ENCODE measurements at regions not wholly inside any gene's neighbourhood (a gene's known extent, or its start where the extent isn't known, plus 50 kb on each side); places are given as distances from the start of the nearest gene placed in this dataset.

DNA sequence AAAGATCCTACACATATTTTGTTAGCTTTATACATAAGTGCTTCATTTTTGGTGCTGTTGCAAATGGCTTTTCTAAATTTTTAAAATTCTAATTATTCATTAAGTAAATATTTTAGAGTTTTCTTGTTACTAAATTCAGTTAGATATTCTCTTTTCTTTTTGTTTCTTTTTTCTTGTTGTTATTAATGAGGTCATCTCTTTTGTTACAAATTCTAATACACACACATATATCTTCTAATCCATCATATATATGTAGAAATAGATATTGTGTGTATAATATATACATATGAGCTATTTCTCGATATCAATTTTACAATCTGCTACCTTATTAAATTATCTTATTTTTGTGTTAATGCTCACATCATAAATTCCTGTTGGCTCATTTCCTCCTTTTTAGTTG lies 255.9 kb downstream of the GALR1 start:
- TF ChIP-seq, protein P1, sequence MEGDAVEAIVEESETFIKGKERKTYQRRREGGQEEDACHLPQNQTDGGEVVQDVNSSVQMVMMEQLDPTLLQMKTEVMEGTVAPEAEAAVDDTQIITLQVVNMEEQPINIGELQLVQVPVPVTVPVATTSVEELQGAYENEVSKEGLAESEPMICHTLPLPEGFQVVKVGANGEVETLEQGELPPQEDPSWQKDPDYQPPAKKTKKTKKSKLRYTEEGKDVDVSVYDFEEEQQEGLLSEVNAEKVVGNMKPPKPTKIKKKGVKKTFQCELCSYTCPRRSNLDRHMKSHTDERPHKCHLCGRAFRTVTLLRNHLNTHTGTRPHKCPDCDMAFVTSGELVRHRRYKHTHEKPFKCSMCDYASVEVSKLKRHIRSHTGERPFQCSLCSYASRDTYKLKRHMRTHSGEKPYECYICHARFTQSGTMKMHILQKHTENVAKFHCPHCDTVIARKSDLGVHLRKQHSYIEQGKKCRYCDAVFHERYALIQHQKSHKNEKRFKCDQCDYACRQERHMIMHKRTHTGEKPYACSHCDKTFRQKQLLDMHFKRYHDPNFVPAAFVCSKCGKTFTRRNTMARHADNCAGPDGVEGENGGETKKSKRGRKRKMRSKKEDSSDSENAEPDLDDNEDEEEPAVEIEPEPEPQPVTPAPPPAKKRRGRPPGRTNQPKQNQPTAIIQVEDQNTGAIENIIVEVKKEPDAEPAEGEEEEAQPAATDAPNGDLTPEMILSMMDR (IDR thresholded peaks at IDR 0.05): no peak
- Histone ChIP-seq H3K4me3 (no peak overlapping the region), H3K27ac (no peak overlapping the region)
- DNase-seq (ENCODE audit: low spot score): no peak

DNA sequence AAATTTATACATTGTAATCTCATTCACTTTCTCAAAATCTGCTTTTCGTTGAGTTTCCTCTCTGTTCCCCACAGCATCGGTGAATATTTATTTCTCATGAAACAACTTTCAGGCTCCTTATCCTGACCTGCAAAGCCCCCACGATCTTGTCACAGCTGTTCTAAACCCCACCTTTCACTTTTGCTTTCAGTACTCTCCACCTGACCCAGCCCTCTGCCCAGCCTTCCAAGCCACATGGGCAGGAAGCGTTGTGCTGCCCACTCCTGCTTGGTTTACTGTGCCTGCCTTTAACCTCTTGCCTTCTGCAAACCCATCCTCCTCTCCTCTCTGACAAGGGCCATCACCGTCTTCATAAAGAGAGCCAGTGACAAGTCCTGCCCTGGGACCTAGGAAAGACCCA lies 262.5 kb downstream of the GALR1 start:
- Histone ChIP-seq H3K4me3 (no peak overlapping the region), H3K27ac (no peak overlapping the region)
- TF ChIP-seq, protein P1 (IDR thresholded peaks at IDR 0.05): no peak
- no peak for DNase-seq (ENCODE audit: low spot score)

DNA sequence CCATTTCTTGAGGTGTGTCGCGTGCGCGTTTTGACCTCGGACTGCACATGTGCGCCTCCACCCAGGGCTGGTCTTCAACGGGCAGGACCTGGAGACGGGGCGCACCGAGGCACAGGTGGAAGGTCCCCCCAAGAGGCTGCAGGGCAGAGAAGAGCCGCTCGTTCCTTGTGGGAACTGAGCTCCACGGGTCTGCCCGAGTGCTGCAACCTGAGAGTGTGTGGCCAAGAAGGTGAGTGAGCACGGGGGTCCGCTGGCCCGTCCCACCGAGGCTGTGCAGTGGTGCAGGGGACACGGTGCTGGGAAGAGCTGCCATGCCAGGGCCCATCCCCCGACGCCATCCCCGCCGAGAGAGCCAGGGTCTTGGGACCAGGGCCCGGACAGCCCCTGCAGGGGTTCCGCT lies 268.3 kb downstream of the GALR1 start:
- Histone ChIP-seq H3K4me3 (no peak overlapping the region), H3K27ac (no peak overlapping the region)
- DNase-seq (ENCODE audit: low spot score): no peak
- TF ChIP-seq, protein P1 (IDR thresholded peaks at IDR 0.05): no peak

DNA sequence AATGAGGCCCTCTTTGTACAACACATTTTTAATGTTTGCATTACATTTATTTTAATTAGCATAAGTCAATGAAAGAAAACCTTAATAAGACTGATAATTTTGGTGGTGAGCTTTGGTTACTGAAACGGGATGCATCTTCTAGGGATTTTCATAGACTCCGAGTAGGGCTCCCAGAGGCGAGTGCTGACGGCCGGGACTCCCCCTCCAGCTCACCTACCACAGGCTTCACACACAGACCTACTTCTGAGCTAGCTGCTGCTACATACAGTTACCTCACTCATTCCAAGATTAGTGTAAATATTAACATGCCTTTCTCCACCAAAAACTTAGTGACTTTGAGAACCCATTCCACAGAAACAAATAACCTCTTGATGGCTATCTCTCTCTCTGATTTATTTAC lies 271.1 kb downstream of the GALR1 start:
- H3K4me3 ChIP-seq: no peak overlapping the region
- DNase-seq (ENCODE audit: low spot score): no peak
- TF ChIP-seq, protein P1 (IDR thresholded peaks at IDR 0.05): no peak
- no peak overlapping the region for H3K27ac ChIP-seq

DNA sequence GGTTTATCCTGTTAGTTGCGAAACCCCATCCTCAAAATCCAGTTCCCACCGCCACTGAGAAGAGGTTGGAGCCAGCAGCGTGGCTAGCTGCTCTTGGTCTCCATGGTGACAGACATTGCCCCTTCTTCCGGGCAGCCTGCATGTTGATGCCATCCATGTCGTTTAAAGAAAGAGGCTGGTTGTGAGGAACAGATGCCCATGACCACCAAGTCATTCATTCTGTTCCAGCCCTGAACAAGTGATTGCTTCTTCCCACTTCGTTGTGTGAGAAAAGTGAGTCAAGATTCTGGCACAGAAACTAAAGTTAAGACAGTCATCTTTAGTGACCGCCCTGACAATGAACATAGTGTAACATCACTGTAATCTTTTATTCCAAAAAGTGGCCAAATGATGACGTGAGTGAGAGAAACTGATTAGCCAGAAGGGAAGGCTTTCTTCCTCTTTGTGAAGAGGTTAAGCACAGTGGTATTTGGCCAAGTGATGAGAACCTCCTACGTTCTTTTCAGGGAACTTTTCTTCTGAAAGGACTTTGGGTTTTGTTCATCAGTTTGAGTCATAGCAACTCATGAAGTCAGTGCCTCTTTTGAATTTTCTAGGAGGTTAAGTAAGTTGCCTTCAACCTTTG lies 272.5 kb downstream of the GALR1 start:
- TF ChIP-seq, protein P1 (IDR thresholded peaks at IDR 0.05): no peak
- Histone ChIP-seq H3K4me3 (no peak overlapping the region), H3K27ac (no peak overlapping the region)
- no peak for DNase-seq (ENCODE audit: low spot score)

DNA sequence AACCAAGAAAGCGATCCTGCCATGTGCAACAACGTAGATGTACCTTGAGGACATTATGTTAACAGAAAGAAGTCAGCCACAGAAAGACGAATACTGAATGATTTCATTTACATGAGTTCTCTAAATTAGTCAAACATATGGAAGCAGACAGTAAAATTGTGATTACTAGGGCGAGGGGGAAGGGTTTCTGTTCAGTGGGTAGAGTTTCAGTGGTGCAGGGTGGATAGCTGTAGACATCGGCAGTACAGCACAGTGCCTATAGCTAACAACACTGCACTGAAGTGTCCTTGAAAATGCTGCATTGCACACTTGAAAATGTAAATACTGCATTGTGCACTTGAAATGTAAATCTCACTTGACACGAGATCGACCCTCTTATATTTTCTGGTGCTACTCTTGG lies 275.3 kb downstream of the GALR1 start:
- Histone ChIP-seq H3K4me3 (no peak overlapping the region), H3K27ac (no peak overlapping the region)
- TF ChIP-seq, protein P1 (IDR thresholded peaks at IDR 0.05): no peak
- DNase-seq (ENCODE audit: low spot score): no peak

DNA sequence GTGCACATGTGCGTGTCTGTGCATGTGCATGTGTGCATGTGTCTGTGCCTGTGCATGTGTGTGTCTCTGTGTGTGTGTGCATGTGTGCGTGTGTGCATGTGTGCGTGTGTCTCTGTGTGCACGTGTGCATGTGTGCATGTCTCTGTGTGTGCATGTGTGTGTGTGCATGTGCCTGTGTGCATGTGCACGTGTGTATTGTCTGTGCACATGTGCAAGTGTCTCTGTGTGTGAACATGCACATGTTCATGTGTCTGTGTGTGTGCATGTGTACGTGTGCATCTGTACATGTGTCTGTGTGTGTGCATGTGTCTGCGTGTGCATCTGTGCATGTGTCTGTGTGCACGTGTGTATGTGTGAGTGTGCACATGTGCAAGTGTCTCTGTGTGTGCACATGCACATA lies 277.3 kb downstream of the GALR1 start:
- DNase-seq (ENCODE audit: low spot score): no peak
- Histone ChIP-seq H3K27ac (no peak overlapping the region), H3K4me3 (no peak overlapping the region)
- TF ChIP-seq, protein P1 (IDR thresholded peaks at IDR 0.05): no peak

All from coronary artery (tissue), 2 donors.